HUES48 (cell line): ENCODE measurements at regions not wholly inside any gene's neighbourhood (a gene's known extent, or its start where the extent isn't known, plus 50 kb on each side); places are given as distances from the start of the nearest gene placed in this dataset.

Experiments
- H3K27ac ChIP-seq: one replicate; pipeline ENCODE4 v1.7.0; 2013; ENCODE audit warnings: low read depth, low read length, inconsistent platforms
- H3K27me3 ChIP-seq: 2 replicates; pipeline ENCODE4 v1.6.1; 2013; ENCODE audit warnings: mild to moderate bottlenecking, low read length; ENCODE audit not compliant: control insufficient read depth, insufficient read depth
- H3K36me3 ChIP-seq: 2 replicates; pipeline ENCODE4 v1.6.1; 2013; ENCODE audit warnings: low read length; ENCODE audit not compliant: control insufficient read depth, insufficient read depth
- H3K4me1 ChIP-seq: 2 replicates; pipeline ENCODE4 v1.6.1; 2013; ENCODE audit warnings: mild to moderate bottlenecking, low read length; ENCODE audit not compliant: control insufficient read depth, insufficient read depth
- H3K4me3 ChIP-seq: 2 replicates; pipeline ENCODE4 v1.5.1; 2013; ENCODE audit warnings: mild to moderate bottlenecking, low read depth, low read length
- H3K9ac ChIP-seq: 2 replicates; pipeline ENCODE4 v1.6.1; 2013; ENCODE audit warnings: mild to moderate bottlenecking, low read depth, low read length, moderate library complexity
- H3K9me3 ChIP-seq: 2 replicates; pipeline ENCODE4 v1.6.1; 2013; ENCODE audit warnings: low read length; ENCODE audit not compliant: control insufficient read depth, insufficient read depth

GRCh38 chr22:49255741-49256318 is 571.8 kb downstream of the BRD1 start:
- H3K36me3 ChIP-seq = no peaks in the 10 kb centered on the region
- no peak overlapping the region for H3K4me3 ChIP-seq
- no peak overlapping the region for H3K9ac ChIP-seq
- no peaks in the 10 kb centered on the region for H3K27me3 ChIP-seq
- no peaks in the 10 kb centered on the region for H3K4me1 ChIP-seq
- no peaks in the 10 kb centered on the region for H3K9me3 ChIP-seq
- H3K27ac ChIP-seq = no peak overlapping the region

GRCh38 chr22:49255154-49255553 is 572.5 kb downstream of the BRD1 start:
- H3K36me3 ChIP-seq = no peaks in the 10 kb centered on the region
- H3K27ac ChIP-seq = no peak overlapping the region
- no peaks in the 10 kb centered on the region for H3K9me3 ChIP-seq
- no peaks in the 10 kb centered on the region for H3K27me3 ChIP-seq
- H3K4me3 ChIP-seq = no peak overlapping the region
- H3K9ac ChIP-seq = no peak overlapping the region
- no peaks in the 10 kb centered on the region for H3K4me1 ChIP-seq

GRCh38 chr22:49253656-49254055 is 574.0 kb downstream of the BRD1 start:
- no peak overlapping the region for H3K4me3 ChIP-seq
- no peak overlapping the region for H3K9ac ChIP-seq
- no peaks in the 10 kb centered on the region for H3K27me3 ChIP-seq
- no peak overlapping the region for H3K27ac ChIP-seq
- no peaks in the 10 kb centered on the region for H3K36me3 ChIP-seq
- H3K4me1 ChIP-seq = no peaks in the 10 kb centered on the region
- H3K9me3 ChIP-seq = no peaks in the 10 kb centered on the region

GRCh38 chr22:49251371-49251770 is 576.3 kb downstream of the BRD1 start:
- Histone ChIP-seq H3K4me1 (no peaks in the 10 kb centered on the region), H3K27me3 (no peaks in the 10 kb centered on the region), H3K27ac (no peak overlapping the region), H3K4me3 (no peak overlapping the region), H3K9me3 (no peaks in the 10 kb centered on the region), H3K9ac (no peak overlapping the region), H3K36me3 (no peaks in the 10 kb centered on the region)

GRCh38 chr22:49247194-49247924 is 580.3 kb downstream of the BRD1 start:
- H3K27me3 ChIP-seq = no peaks in the 10 kb centered on the region

GRCh38 chr22:49244466-49245420 is 582.9 kb downstream of the BRD1 start:
- Histone ChIP-seq H3K27ac (no peak overlapping the region), H3K4me3 (no peak overlapping the region), H3K36me3 (no peaks in the 10 kb centered on the region), H3K4me1 (no peaks in the 10 kb centered on the region), H3K9me3 (no peaks in the 10 kb centered on the region), H3K9ac (no peak overlapping the region), H3K27me3 (no peaks in the 10 kb centered on the region)

More at GRCh38 chr22:49247194-49247924, 580.3 kb downstream of the BRD1 start:
- Histone ChIP-seq H3K9me3 (no peaks in the 10 kb centered on the region), H3K36me3 (no peaks in the 10 kb centered on the region), H3K9ac (no peak overlapping the region), H3K4me1 (no peaks in the 10 kb centered on the region), H3K4me3 (no peak overlapping the region), H3K27ac (no peak overlapping the region)

DNA sequence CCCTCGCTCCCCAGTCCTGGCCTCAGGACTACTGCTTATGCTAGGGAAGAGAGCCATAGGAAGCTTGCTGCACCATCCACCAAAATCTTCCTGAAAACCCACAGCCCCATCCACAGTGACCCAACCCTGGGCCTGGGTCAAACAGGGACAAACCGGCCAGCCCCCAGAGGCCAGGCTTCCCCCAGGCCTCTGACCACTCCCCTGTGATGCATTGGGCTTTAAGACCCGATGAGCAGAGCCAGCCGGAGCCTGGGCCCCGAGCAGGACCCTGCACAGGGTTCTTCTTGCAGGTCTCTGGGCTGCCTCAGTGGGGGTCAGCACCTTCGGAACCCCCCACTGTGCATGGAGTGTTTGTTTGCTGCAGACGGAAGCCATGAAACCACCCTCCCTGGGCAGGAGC is 583.7 kb downstream of the BRD1 start:
- Histone ChIP-seq H3K4me3 (no peak overlapping the region), H3K27me3 (no peaks in the 10 kb centered on the region)

GRCh38 chr22:49243335-49243734 is 584.3 kb downstream of the BRD1 start:
- Histone ChIP-seq H3K4me3 (no peak overlapping the region), H3K9ac (no peak overlapping the region), H3K9me3 (no peaks in the 10 kb centered on the region), H3K36me3 (no peaks in the 10 kb centered on the region), H3K4me1 (no peaks in the 10 kb centered on the region), H3K27me3 (no peaks in the 10 kb centered on the region), H3K27ac (no peak overlapping the region)

More for the DNA sequence above, 583.7 kb downstream of the BRD1 start:
- no peaks in the 10 kb centered on the region for H3K9me3 ChIP-seq
- H3K4me1 ChIP-seq = no peaks in the 10 kb centered on the region
- H3K9ac ChIP-seq = no peak overlapping the region
- H3K27ac ChIP-seq = no peak overlapping the region
- H3K36me3 ChIP-seq = no peaks in the 10 kb centered on the region

DNA sequence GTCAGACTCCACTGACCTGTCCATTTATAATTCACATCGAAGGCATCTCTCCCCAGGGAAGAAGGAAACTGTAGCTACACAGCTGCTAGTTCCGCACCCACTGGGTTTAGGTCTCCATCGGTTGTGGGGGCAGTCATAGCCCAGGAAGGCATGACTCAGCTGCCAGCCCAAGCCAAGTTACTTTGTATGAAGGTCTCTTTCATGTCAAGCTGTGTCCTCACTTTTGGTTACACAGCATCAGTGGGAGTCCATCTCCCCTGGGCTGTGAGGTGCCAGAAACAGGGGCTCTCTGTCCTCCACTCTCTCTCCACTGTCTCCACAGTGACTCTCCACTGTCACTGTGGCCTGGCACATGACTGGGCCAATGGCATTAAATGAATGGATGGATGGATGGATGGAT is 585.2 kb downstream of the BRD1 start:
- no peak overlapping the region for H3K9ac ChIP-seq
- no peak overlapping the region for H3K27ac ChIP-seq
- H3K4me3 ChIP-seq = no peak overlapping the region
- no peaks in the 10 kb centered on the region for H3K36me3 ChIP-seq
- no peaks in the 10 kb centered on the region for H3K4me1 ChIP-seq
- no peaks in the 10 kb centered on the region for H3K27me3 ChIP-seq
- H3K9me3 ChIP-seq = no peaks in the 10 kb centered on the region

- Histone ChIP-seq H3K9me3 (no peaks in the 10 kb centered on the region), H3K4me1 (no peaks in the 10 kb centered on the region), H3K36me3 (no peaks in the 10 kb centered on the region), H3K27ac (no peak overlapping the region), H3K9ac (no peak overlapping the region), H3K4me3 (no peak overlapping the region), H3K27me3 (no peaks in the 10 kb centered on the region)
These were observed 586.4 kb downstream of the BRD1 start for GRCh38 chr22:49241174-49241851.
